Smooth muscle cell (in vitro differentiated cells): ENCODE measurements at regions not wholly inside any gene's neighbourhood (a gene's known extent, or its start where the extent isn't known, plus 50 kb on each side); places are given as distances from the start of the nearest gene placed in this dataset.

Source experiments
- DNase-seq: peaks from one replicate; lab custom pipeline; 2025; ENCODE audit not compliant: unreplicated experiment; lab: John Stamatoyannopoulos, UW
- H2AFZ ChIP-seq: fragments of 200-600 bp; sonication (generic); 2 replicates; pipeline ENCODE4 v1.6.0; 2016; ENCODE audit warnings: antibody characterized with exemption, low read depth, mild to moderate bottlenecking
- H3F3A ChIP-seq: fragments of 200-600 bp; sonication (generic); 2 replicates; pipeline ENCODE4 v1.6.0; 2017; ENCODE audit warnings: antibody characterized with exemption, low read depth
- H3K27ac ChIP-seq: fragments of 200-600 bp; sonication (generic); 2 replicates; pipeline ENCODE4 v1.5.1; 2016; ENCODE audit warnings: low read depth, mild to moderate bottlenecking
- H3K27me3 ChIP-seq: fragments of 200-600 bp; sonication (generic); 2 replicates; pipeline ENCODE4 v1.6.1; 2016; ENCODE audit warnings: low read depth, mild to moderate bottlenecking
- H3K36me3 ChIP-seq: fragments of 200-600 bp; sonication (generic); 2 replicates; pipeline ENCODE4 v1.5.1; 2016; ENCODE audit warnings: low read depth
- H3K4me1 ChIP-seq: fragments of 200-600 bp; sonication (generic); 2 replicates; pipeline ENCODE4 v1.5.1; 2016; ENCODE audit warnings: low read depth
- H3K4me2 ChIP-seq: fragments of 200-600 bp; sonication (generic); 2 replicates; pipeline ENCODE4 v1.6.0; 2016; ENCODE audit warnings: mild to moderate bottlenecking
- H3K4me3 ChIP-seq: fragments of 200-600 bp; sonication (generic); 2 replicates; pipeline ENCODE4 v1.5.1; 2016; ENCODE audit warnings: mild to moderate bottlenecking
- H3K79me2 ChIP-seq: fragments of 200-600 bp; sonication (generic); 2 replicates; pipeline ENCODE4 v1.6.0; 2016; ENCODE audit warnings: low read depth, mild to moderate bottlenecking
- H3K9ac ChIP-seq: fragments of 200-600 bp; sonication (generic); 2 replicates; pipeline ENCODE4 v1.6.0; 2016; ENCODE audit warnings: low read depth
- H3K9me3 ChIP-seq: fragments of 200-600 bp; sonication (generic); replicated peaks from 2 replicates; pipeline ENCODE4 v1.5.1; 2016; ENCODE audit warnings: low read depth
- H4K20me1 ChIP-seq: fragments of 200-600 bp; sonication (generic); 2 replicates; pipeline ENCODE4 v1.6.0; 2016; ENCODE audit warnings: low read depth
- WGBS: methylation state at CpG from one replicate; pipeline ENCODE4 v1.1.7; 2016; ENCODE audit warnings: low lambda C conversion rate; 5-methylcytosine and 5-hydroxymethylcytosine counted together
- TF ChIP-seq, protein P1 (sequence below): fragments of 200-600 bp; sonication (generic); IDR thresholded peaks from 2 replicates; pipeline ENCODE4 v1.5.1; 2017; ENCODE audit warnings: borderline replicate concordance, mild to moderate bottlenecking, antibody characterized with exemption; ENCODE audit not compliant: insufficient read depth, poor library complexity, severe bottlenecking

GRCh38 chr10:128526791-128527375 is 400.7 kb upstream of the MKI67 start:
- no peaks in the 10 kb centered on the region for H4K20me1 ChIP-seq
- no peaks in the 10 kb centered on the region for H3K27me3 ChIP-seq
- DNase-seq, result no peak
- TF ChIP-seq, protein P1, sequence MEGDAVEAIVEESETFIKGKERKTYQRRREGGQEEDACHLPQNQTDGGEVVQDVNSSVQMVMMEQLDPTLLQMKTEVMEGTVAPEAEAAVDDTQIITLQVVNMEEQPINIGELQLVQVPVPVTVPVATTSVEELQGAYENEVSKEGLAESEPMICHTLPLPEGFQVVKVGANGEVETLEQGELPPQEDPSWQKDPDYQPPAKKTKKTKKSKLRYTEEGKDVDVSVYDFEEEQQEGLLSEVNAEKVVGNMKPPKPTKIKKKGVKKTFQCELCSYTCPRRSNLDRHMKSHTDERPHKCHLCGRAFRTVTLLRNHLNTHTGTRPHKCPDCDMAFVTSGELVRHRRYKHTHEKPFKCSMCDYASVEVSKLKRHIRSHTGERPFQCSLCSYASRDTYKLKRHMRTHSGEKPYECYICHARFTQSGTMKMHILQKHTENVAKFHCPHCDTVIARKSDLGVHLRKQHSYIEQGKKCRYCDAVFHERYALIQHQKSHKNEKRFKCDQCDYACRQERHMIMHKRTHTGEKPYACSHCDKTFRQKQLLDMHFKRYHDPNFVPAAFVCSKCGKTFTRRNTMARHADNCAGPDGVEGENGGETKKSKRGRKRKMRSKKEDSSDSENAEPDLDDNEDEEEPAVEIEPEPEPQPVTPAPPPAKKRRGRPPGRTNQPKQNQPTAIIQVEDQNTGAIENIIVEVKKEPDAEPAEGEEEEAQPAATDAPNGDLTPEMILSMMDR, result no peak
- H3K4me2 ChIP-seq, result no peak overlapping the region
- H3K9me3 ChIP-seq, result no peaks in the 10 kb centered on the region
- no peak overlapping the region for H2AFZ ChIP-seq
- no peaks in the 10 kb centered on the region for H3K4me1 ChIP-seq
- 94% methylated on average over 17 of the region's 17 CpGs for WGBS
- no peaks in the 10 kb centered on the region for H3F3A ChIP-seq
- no peaks in the 10 kb centered on the region for H3K79me2 ChIP-seq
- no peak overlapping the region for H3K9ac ChIP-seq
- H3K4me3 ChIP-seq, result no peak overlapping the region
- no peak overlapping the region for H3K27ac ChIP-seq
- H3K36me3 ChIP-seq, result no peaks in the 10 kb centered on the region

- no peak for DNase-seq
- H2AFZ ChIP-seq, result no peak overlapping the region
- H3K4me2 ChIP-seq, result no peak overlapping the region
- no peak overlapping the region for H3K27ac ChIP-seq
- no peak overlapping the region for H3K4me3 ChIP-seq
- H3K9ac ChIP-seq, result no peak overlapping the region
- H3K27me3 ChIP-seq, result peaks cover 4% of the 10 kb centered on the region
- no peaks in the 10 kb centered on the region for H4K20me1 ChIP-seq
- no peaks in the 10 kb centered on the region for H3K36me3 ChIP-seq
- no peaks in the 10 kb centered on the region for H3K79me2 ChIP-seq
- TF ChIP-seq, protein P1, result no peak
- no peaks in the 10 kb centered on the region for H3F3A ChIP-seq
- WGBS, result 57% methylated on average over 8 of the region's 8 CpGs
- H3K9me3 ChIP-seq, result no peaks in the 10 kb centered on the region
- H3K4me1 ChIP-seq, result no peaks in the 10 kb centered on the region
Measured at GRCh38 chr10:128527711-128528110, 401.5 kb upstream of the MKI67 start.

DNA sequence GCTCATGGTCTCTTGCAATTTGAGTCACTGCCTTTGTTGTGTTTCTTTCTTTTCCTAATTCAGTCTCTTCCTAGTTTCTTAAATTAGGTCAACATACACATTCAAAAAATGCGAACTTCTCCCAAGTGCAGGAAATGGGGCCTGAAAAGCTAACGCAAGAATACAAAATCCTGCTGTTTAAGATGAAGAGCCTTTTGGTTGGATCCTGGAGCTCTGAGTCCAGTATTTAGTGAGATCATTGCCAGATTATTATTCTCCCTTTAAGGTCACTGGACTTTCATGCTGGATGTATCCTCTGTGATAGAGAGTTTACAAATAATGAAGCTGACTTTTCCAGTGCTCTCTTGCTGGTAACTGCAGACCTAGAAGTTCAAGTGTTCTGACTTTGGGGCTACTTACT is 401.9 kb upstream of the MKI67 start:
- H4K20me1 ChIP-seq, result no peaks in the 10 kb centered on the region
- H2AFZ ChIP-seq, result no peak overlapping the region
- H3K9ac ChIP-seq, result no peak overlapping the region
- DNase-seq, result no peak
- no peaks in the 10 kb centered on the region for H3K79me2 ChIP-seq
- no peaks in the 10 kb centered on the region for H3K36me3 ChIP-seq
- H3K4me3 ChIP-seq, result no peak overlapping the region
- TF ChIP-seq, protein P1, result no peak
- H3K27me3 ChIP-seq, result peaks cover 4% of the 10 kb centered on the region
- no peaks in the 10 kb centered on the region for H3K9me3 ChIP-seq
- H3K4me1 ChIP-seq, result no peaks in the 10 kb centered on the region
- H3K4me2 ChIP-seq, result no peak overlapping the region
- 83% methylated on average over 2 of the region's 2 CpGs for WGBS
- no peak overlapping the region for H3K27ac ChIP-seq
- no peaks in the 10 kb centered on the region for H3F3A ChIP-seq

- Histone ChIP-seq H3K36me3 (no peaks in the 10 kb centered on the region), H3K4me1 (no peaks in the 10 kb centered on the region)
- WGBS, result 95% methylated on average over 11 of the region's 11 CpGs
Measured at GRCh38 chr10:128528781-128529180, 402.6 kb upstream of the MKI67 start.

More at GRCh38 chr10:128528781-128529180, 402.6 kb upstream of the MKI67 start:
- no peak for DNase-seq
- TF ChIP-seq, protein P1, result no peak
- Histone ChIP-seq H3K27me3 (peaks cover 4% of the 10 kb centered on the region), H3K79me2 (no peaks in the 10 kb centered on the region), H3F3A (no peaks in the 10 kb centered on the region), H4K20me1 (no peaks in the 10 kb centered on the region), H3K4me2 (no peak overlapping the region), H3K27ac (no peak overlapping the region), H2AFZ (no peak overlapping the region), H3K4me3 (no peak overlapping the region), H3K9ac (no peak overlapping the region), H3K9me3 (no peaks in the 10 kb centered on the region)
